Stomach (tissue), 8 donors: ENCODE measurements at regions not wholly inside any gene's neighbourhood (a gene's known extent, or its start where the extent isn't known, plus 50 kb on each side); places are given as distances from the start of the nearest gene placed in this dataset.
"Not testable (repeated sequence)": the region's sequence is repeated elsewhere in the genome, so short reads cannot be mapped to it uniquely, and the experiment has no call there.

ENCODE experiments used
- DNase-seq, 2 donors: peaks; one replicate each; pipeline versions ENCODE4 v3.0.0 to v3.0.0-alpha.2; 2013 to 2019
- H3K27ac ChIP-seq, 5 donors: fragments of 200-600 bp in 4 of 5; sonication (generic) in 4 of 5; one replicate each; pipeline ENCODE4 v1.5.1; 2013 to 2019; ENCODE audit warnings: mild to moderate bottlenecking in 1 of 5, moderate library complexity in 1 of 5
- H3K27me3 ChIP-seq, 3 donors: fragments of 200-600 bp; sonication (generic); one replicate each; pipeline ENCODE4 v1.5.1; 2017 to 2019; ENCODE audit warnings: mixed run types in 1 of 3
- H3K36me3 ChIP-seq, 4 donors: fragments of 200-600 bp; sonication (generic); 1 replicate in 3 of 4; 2 replicates in 1 of 4; pipeline ENCODE4 v1.5.1; 2016 to 2019
- H3K4me1 ChIP-seq, 4 donors: fragments of 200-600 bp; sonication (generic); one replicate each; pipeline ENCODE4 v1.5.1; 2016 to 2019
- H3K4me3 ChIP-seq, 4 donors: fragments of 200-600 bp; sonication (generic) in 3 of 4; one replicate each; pipeline ENCODE4 v1.5.1; 2016 to 2019; ENCODE audit warnings: mild to moderate bottlenecking in 1 of 4
- H3K9me3 ChIP-seq, 4 donors: fragments of 200-600 bp; sonication (generic); one replicate each; pipeline ENCODE4 v1.5.1; 2016 to 2019
- CTCF ChIP-seq, 7 experiments: fragments of 450-650 bp in 4 of 7; fragments of 200-600 bp in 3 of 7; sonication (generic) in 3 of 7; IDR thresholded peaks; one replicate each; pipeline ENCODE4 v1.5.1; 2016 to 2019; ENCODE audit warnings: antibody characterized with exemption in 7 of 7, control low read depth in 2 of 7, mild to moderate bottlenecking in 1 of 7
- EP300 ChIP-seq: sonication (generic); formaldehyde crosslinking; IDR thresholded peaks from one replicate; pipeline ENCODE4 v1.6.1; 2017; ENCODE audit warnings: antibody characterized with exemption
- POLR2A ChIP-seq, 4 donors: fragments of 450-650 bp; IDR thresholded peaks; one replicate each; pipeline ENCODE4 v1.6.1; 2016; ENCODE audit warnings: antibody characterized with exemption in 4 of 4, control low read depth in 2 of 4, mild to moderate bottlenecking in 1 of 4, moderate library complexity in 1 of 4
- POLR2AphosphoS5 ChIP-seq, 3 donors: sonication (generic); formaldehyde crosslinking; IDR thresholded peaks; one replicate each; pipeline ENCODE4 v1.6.1; 2016; ENCODE audit warnings: antibody characterized with exemption in 3 of 3
- WGBS, 5 donors: extraction: QIAGEN DNeasy Blood & Tissue Kit in 3 of 5; methylation state at CpG; one replicate each; pipeline versions ENCODE4 v1.1.5 to v1.1.7; 2013 to 2018; 5-methylcytosine and 5-hydroxymethylcytosine counted together
- intact Hi-C: fragments of 100-400 bp; cut with DNase I; formaldehyde crosslinking; loops from one replicate; pipeline ENCODE4 v1.15.1; 2023; ENCODE audit warnings: low total_unique reads
- donor health status: healthy with polysubstance abuse.
- donor health status: Bipolar disorder and iron deficiency.
- donor health status: healthy.

GRCh38 chr2:83364264-83364663 is 1094.8 kb downstream of the SUCLG1 start:
- intact Hi-C loops: no loop called here
- Histone ChIP-seq H3K27me3 (no peaks in the 10 kb centered on the region), H3K4me3 (no peak overlapping the region), H3K27ac (no peak overlapping the region), H3K36me3 (no peaks in the 10 kb centered on the region), H3K4me1 (no peaks in the 10 kb centered on the region), H3K9me3 (peaks cover 0 to 4% (median 0%) of the 10 kb centered on the region in 4 donors)
- no peak for DNase-seq
- 63 to 86% (median 79%) methylated on average over 2 of the region's 2 CpGs for WGBS, 5 donors
- TF ChIP-seq POLR2A (IDR thresholded peaks at IDR 0.05) (no peak), CTCF (IDR thresholded peaks at IDR 0.05) (no peak), EP300 (no peak), POLR2AphosphoS5 (IDR thresholded peaks at IDR 0.05) (no peak)

- H3K36me3 ChIP-seq, H3K27me3 ChIP-seq, H3K4me3 ChIP-seq, H3K9me3 ChIP-seq, H3K27ac ChIP-seq, intact Hi-C loops, DNase-seq, H3K4me1 ChIP-seq: not testable (repeated sequence)
Observed at GRCh38 chr2:83363138-83363537, 1095.9 kb downstream of the SUCLG1 start.

GRCh38 chr2:83359336-83359735 is 1099.7 kb downstream of the SUCLG1 start:
- WGBS, 5 donors: 85 to 90% (median 86%) methylated on average over 3 of the region's 3 CpGs
- no peaks in the 10 kb centered on the region for H3K36me3 ChIP-seq
- intact Hi-C loops: no loop called here
- TF ChIP-seq POLR2AphosphoS5 (IDR thresholded peaks at IDR 0.05) (no peak), CTCF (IDR thresholded peaks at IDR 0.05) (no peak)
- H3K27me3 ChIP-seq: no peaks in the 10 kb centered on the region
- H3K4me3 ChIP-seq: no peak overlapping the region
- H3K9me3 ChIP-seq: peaks cover 0 to 4% (median 0%) of the 10 kb centered on the region in 4 donors
- no peaks in the 10 kb centered on the region for H3K4me1 ChIP-seq
- no peak for DNase-seq
- no peak overlapping the region for H3K27ac ChIP-seq

GRCh38 chr2:83342860-83343329 is 1116.2 kb downstream of the SUCLG1 start:
- 71 to 86% (median 83%) methylated on average over 2 of the region's 2 CpGs for WGBS, 5 donors
- intact Hi-C loops: no loop called here
- Histone ChIP-seq H3K27me3 (no peaks in the 10 kb centered on the region), H3K4me1 (no peaks in the 10 kb centered on the region), H3K9me3 (peaks cover 0 to 3% (median 0%) of the 10 kb centered on the region in 4 donors), H3K4me3 (no peak overlapping the region), H3K36me3 (no peaks in the 10 kb centered on the region), H3K27ac (no peak overlapping the region)
- peak in 1 of 2 donors; percentile 33 for DNase-seq
- TF ChIP-seq POLR2A (IDR thresholded peaks at IDR 0.05) (no peak), EP300 (no peak), CTCF (IDR thresholded peaks at IDR 0.05) (no peak), POLR2AphosphoS5 (IDR thresholded peaks at IDR 0.05) (no peak)

- H3K27me3 ChIP-seq: no peaks in the 10 kb centered on the region
- 85 to 92% (median 90%) methylated on average over 3 of the region's 3 CpGs for WGBS, 5 donors
- H3K4me1 ChIP-seq: no peaks in the 10 kb centered on the region
- H3K27ac ChIP-seq: no peak overlapping the region
- TF ChIP-seq EP300 (no peak), POLR2A (IDR thresholded peaks at IDR 0.05) (no peak), CTCF (IDR thresholded peaks at IDR 0.05) (no peak)
- intact Hi-C loops: no loop called here
- no peaks in the 10 kb centered on the region for H3K36me3 ChIP-seq
- DNase-seq: peak in 1 of 2 donors; percentile 27
- H3K9me3 ChIP-seq: peaks cover 0 to 3% (median 0%) of the 10 kb centered on the region in 4 donors
- no peak overlapping the region for H3K4me3 ChIP-seq
Observed at GRCh38 chr2:83340424-83340823, 1118.7 kb downstream of the SUCLG1 start.

GRCh38 chr2:83339942-83340341 is 1119.1 kb downstream of the SUCLG1 start:
- H3K27me3 ChIP-seq, H3K36me3 ChIP-seq, H3K9me3 ChIP-seq, H3K4me3 ChIP-seq, intact Hi-C loops, H3K4me1 ChIP-seq, H3K27ac ChIP-seq: not testable (repeated sequence)
- peak in 1 of 2 donors; percentile 3 for DNase-seq
- 87 to 94% (median 93%) methylated on average over 5 of the region's 5 CpGs for WGBS, 5 donors
